Endothelial cell of umbilical vein (primary cell): ENCODE measurements at regions not wholly inside any gene's neighbourhood (a gene's known extent, or its start where the extent isn't known, plus 50 kb on each side); places are given as distances from the start of the nearest gene placed in this dataset.

Source experiments
- CTCF ChIP-seq, 2 donors: IDR thresholded peaks; 1 replicate in 1 of 2; 2 replicates in 1 of 2; pipeline ENCODE4 v1.5.1; 2011; ENCODE audit warnings: low read length in 2 of 2, mild to moderate bottlenecking in 2 of 2, moderate library complexity in 2 of 2, control low read depth in 1 of 2, inconsistent platforms in 1 of 2, low read depth in 1 of 2; ENCODE audit not compliant: insufficient read depth in 1 of 2; ENCODE audit errors: extremely low read depth in 1 of 2
- JUN ChIP-seq: IDR thresholded peaks from 2 replicates; pipeline ENCODE4 v1.6.1; 2011; ENCODE audit warnings: borderline replicate concordance, low read depth; ENCODE audit not compliant: insufficient read length, insufficient read depth
- MAX ChIP-seq: IDR thresholded peaks from 2 replicates; pipeline ENCODE4 v1.6.1; 2011; ENCODE audit not compliant: insufficient read depth, insufficient read length

GRCh38 chr1:235012436-235013210 is 116.0 kb downstream of the TOMM20 start:
- TF ChIP-seq JUN (no peak), MAX (no peak), CTCF (IDR thresholded peaks at IDR 0.05; ENCODE audit: extremely low read depth in 1 of 2, insufficient read depth in 1 of 2, low read depth in 1 of 2, low read length in 2 of 2) (no peak)
